GM23248 (cell line): ENCODE measurements at regions not wholly inside any gene's neighbourhood (a gene's known extent, or its start where the extent isn't known, plus 50 kb on each side); places are given as distances from the start of the nearest gene placed in this dataset.

ENCODE experiments used
- EZH2 ChIP-seq: fragments of 200-600 bp; sonication (generic); IDR thresholded peaks from 2 replicates; pipeline ENCODE4 v1.6.1; 2018; ENCODE audit warnings: antibody characterized with exemption, mild to moderate bottlenecking; ENCODE audit not compliant: insufficient read depth, poor library complexity, severe bottlenecking
- EZH2phosphoT487 ChIP-seq: fragments of 200-600 bp; sonication (generic); IDR thresholded peaks from 2 replicates; pipeline ENCODE4 v1.6.1; 2018; ENCODE audit warnings: antibody characterized with exemption, moderate library complexity, mild to moderate bottlenecking, low read depth; ENCODE audit not compliant: insufficient read depth

GRCh38 chr1:82214606-82215005, 413.9 kb downstream of the ADGRL2 start:
- no peak for TF ChIP-seq EZH2phosphoT487
- TF ChIP-seq EZH2: no peak
